ENCODE measurements at regions not wholly inside any gene's neighbourhood (a gene's known extent, or its start where the extent isn't known, plus 50 kb on each side); places are given as distances from the start of the nearest gene placed in this dataset.

DNA sequence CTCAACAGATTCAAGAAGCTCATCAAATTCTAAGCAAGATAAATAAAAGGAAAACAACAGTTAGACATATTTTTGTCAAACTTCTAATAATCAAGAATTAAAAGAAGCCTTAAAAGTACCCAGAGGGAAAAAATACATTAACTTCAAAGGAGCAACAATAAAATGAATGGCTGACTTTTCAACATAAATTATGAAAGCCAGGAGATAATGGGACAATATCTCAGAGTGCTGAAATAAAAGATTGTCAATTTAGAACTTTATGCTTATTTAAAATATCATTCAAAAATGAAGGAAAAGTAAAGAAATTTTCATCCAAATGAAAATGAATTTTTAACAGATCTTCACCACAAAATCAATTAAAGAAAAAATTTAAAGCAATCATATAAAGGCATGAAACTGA is 108.5 kb upstream of the IL6 start:
- DNase-seq, result no peak

DNA sequence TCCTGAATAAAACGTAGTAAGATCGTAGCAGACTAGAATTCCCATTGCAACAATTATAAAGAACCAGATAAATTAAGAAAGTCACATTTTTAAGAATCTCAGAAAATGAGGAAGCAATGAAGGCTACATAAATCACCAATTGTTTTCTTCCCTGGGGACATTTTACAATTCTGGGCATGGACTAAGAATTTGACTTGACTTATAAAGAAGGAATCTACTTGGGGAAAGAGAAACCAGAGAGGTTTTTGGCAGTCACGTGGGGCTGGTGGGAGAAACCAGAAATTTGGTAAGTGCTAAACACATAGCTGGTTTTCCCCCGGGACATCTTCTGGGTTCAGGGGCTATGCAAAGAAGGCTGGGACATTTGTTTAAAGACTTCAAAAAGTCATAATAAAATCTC is 109.8 kb upstream of the IL6 start:
- no peak for DNase-seq

DNA sequence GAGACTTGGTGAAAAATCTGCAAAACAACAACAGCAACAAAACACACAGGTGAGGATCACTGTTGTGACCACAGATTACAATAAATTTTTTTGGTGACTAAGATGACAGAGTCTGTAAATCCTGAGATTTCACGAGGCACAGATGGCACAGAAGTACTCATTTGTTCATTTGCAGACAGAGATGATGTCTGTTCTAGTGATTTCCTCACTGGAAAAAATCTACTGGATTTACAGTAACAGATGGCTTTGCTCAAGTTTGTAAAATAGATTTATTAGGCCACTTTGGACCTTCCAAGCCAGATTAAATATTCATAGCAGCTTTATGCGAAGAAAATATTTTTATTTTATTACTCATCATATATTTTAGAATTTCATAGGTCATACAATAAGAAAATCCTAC is 113.5 kb upstream of the IL6 start:
- DNase-seq, result no peak

DNA sequence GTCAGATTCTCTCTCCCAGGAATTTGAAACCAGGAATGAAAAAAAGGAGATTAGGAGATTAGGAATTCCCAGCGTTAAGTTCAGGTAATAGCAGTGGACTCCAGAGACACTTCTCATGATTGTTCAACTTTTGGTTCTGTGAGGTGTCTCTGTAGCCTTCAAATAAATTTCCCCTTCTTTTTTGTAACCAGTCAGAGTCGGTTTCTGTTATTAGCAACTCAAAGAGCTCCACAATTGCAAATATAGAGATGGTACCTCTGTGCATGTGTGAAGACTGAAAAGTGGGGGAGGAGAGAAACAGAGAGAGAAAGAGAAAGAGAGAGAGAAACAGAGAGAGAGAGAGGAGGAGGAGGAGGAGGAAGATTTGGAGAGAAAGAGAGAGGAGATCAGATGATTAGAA is 112.8 kb upstream of the STEAP1B start:
- DNase-seq, result no peak

DNA sequence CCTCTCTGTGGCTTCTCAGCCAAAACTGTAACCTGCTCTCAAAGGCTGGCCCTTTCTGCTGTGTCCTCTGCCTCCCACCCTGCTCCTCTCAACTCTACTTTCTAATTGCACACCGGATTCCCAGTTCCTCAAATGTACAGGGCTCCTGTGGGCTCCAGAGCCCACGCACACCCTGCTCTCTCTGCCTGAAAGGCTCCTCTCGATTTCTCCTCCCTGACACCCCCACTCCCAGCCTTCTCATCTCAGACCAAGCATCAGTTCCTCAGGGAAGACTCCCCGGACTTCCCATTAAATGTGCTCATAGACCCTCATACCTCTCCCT is 111.7 kb upstream of the STEAP1B start:
- DNase-seq, result no peak

DNA sequence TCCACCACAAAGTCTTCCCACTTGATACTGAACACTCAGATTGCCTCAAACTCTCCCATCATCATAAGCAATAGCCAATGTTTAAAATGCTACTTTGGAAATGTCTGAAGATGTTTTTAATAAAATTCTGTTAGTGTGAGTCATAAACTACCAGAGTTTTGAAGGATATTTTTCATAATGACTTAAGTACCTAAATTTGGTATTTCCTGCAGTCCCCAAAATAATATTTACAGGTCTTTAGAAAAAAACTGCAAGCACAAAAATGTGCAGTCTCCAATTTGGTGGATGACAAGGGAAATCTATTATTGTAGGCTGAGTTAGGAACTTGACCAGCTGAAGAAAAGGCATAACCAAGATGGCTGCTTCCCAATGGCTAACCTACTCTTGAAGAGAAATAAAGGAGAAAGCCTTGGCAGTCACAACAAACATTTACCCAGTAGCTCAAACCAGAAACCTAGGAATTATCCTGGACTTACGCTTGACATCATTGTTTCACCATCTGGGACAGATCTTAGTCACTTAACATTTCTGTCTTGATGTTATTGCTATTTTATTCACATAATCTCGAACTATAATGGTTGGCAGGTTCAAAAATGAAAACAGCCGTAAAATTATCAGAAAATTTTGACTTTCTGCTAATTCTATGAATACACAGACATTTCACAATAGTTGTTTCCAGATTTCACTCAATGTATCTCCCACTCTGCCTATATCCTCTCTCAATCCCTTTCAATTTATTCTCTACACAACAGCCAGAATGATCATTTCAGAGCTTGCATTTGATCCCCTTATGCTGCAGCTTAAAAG is 111.2 kb upstream of the STEAP1B start:
- DNase-seq, result no peak

DNA sequence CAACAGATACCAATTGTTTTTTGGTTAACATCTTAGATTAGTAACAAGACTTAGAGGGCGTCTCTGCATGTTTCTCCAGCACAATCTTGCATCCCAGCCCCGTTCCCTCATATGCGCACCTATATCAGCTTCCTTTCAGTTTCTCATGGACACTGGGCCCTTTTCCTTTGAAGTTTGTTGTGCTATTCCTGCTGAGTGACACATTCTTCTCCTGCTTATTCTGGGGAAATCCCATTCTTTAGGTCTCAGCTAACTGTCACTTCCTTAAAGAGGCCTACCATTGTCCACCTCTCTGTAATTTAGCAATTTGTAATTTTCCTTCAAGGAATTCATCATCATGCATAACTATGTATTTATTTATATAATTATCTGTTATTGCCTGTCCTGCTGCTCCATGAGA is 110.3 kb upstream of the STEAP1B start:
- no peak for DNase-seq

DNA sequence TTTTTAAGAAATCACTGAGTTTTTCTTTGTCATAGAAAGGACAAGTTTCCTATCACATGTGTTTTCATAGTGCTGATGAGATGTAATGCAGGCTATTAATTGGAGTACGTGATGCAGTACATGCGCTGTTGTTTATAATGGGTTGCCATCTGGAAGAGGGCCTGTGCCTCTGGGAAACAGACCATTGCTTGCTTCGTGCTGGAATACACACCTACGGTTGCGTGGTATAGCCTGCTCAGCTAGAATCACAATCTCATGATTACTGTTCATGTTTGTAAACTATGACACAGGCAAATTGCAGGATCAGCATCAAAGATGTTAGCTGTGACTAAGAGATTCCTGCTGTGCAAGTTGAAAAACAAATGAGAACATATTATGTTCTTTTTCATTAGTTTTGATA is 107.2 kb upstream of the STEAP1B start:
- DNase-seq, result peak in 1 of 2 experiments; percentile 46

DNA sequence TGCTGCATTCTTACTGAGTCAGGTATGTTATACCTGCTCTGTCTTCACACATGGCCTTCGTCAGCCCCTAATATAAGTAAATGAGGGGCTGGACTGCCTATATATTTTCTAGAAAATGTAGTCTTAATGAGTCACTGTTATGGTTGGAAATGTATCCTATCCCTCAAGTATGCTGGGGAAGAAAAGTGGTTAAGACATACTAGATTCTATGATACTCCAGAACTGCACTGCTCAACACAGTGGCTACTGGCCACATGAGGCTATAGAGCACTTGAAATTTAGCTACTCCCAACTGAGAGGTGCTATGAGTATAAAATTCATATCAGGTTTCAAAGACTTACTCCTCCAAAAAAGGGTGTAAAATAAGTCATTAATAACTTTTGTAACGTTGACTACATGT is 104.3 kb upstream of the STEAP1B start:
- no peak for DNase-seq

DNA sequence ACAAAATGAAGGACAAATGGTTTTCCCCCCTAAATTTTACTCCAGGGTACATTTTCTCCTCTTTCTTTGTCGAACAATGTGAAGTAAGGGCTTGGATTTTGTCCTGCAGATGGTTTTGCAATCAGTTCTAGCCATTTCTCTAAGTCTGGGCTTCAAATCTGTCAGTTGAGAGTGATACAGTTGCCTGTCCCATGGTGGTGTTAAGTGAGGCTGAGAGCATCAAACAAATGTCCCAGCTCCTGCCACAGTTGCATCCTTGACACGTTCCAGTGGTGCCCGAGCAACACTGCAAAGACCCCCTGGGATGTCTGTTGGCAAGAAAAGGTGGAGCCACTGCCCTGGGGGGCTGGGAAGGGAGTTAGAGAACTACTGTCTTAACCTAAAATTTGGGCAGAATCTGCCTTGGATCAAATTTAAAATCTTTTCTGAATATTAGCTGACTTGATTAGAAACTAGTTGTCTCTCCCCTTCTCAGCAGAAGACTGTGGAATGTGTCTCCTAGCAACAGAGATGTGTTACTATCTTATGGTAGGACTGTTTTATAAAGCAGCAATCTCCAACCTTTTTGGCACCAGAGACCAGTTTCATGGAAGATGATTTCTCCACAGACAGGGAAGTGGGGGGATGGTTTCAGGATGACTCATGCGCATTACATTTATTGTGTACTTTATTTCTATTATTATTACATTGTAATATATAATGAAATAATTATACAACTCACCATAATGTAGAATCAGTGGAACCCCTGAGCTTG is 102.0 kb upstream of the STEAP1B start:
- DNase-seq, result no peak

DNA sequence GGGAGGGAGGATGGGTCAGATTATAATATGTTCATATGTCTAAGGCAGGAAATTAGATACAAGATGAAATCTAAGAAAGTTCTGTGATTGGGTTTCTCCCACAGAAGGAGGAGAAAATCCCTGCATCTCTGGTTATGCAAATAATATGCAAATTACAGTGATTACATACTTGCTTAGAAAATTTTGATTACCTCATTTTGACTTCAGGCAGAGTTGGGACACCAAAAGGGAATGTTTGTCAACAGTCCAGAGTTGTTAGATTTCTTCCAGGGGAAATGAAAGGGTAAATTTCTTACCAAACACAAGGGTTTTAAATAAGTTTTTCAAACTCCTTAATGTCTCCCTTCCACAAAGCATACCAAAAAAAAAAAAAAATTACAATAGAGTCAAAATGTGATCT is 101.4 kb upstream of the STEAP1B start:
- no peak for DNase-seq

DNA sequence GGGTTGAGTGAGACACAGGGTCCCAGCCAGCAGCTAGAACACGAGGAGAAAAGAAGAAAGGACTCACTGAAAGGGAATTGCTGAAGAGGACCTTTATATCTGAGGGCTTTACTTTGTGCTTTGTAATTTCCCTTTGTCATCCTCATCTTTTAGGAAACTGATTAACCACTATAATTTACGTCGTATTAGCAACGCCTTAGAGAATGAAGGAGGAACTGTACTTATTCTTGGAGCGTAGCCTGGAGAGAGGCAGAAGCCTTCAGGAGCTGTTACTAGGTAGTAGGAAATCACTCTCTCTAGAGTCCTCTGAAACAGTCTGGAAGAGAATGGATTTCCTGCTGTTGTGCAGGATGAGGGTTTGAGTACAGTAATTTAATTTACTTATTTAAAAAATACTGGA is 101.0 kb upstream of the STEAP1B start:
- DNase-seq, result no peak

DNA sequence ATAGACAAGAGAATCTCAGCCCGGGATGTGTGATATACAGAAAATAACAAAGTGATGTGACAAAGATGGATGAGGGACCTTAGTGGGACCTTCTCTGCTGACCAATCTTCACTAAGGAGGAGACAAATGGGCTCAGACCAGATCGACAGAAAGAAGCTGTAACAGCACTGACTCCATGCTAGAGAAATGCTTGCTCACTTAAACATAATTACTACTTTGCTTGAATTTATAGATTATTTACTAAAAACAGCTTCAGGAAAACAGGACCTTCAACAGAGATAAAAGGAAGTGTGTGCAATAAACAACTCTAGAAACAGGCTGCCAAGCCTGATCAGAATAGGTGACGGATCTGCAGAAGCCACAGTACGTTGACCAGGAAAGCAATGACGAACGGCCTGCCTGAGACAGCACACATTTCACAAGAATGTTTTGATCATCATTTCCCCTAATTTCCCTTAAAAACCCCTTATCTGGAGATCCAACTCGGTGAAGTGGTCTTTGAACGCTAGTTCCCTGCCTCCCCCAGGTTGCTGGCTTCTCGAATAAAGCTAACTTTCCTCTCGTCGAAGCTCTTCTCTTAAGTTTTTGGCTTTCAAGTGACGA is 98.4 kb upstream of the STEAP1B start:
- DNase-seq, result no peak

DNA sequence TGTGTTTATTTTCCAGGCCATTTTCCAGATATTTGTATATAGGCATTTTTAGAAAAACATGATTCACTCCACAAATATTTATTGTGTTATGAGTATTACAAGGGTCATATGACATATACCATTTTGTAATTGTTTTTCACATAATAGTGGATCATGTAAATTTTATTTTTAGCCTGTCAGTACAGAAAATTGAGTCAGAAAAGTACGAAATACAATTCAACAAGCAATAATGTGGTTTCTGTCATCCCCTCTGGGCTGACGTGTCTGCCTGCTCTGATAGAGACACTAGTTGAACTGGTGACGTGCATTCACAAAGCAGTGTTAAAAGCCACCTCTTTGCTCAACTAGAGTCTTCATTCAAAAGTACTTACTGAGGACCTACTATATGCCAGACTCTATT is 97.9 kb upstream of the STEAP1B start:
- DNase-seq, result no peak

DNA sequence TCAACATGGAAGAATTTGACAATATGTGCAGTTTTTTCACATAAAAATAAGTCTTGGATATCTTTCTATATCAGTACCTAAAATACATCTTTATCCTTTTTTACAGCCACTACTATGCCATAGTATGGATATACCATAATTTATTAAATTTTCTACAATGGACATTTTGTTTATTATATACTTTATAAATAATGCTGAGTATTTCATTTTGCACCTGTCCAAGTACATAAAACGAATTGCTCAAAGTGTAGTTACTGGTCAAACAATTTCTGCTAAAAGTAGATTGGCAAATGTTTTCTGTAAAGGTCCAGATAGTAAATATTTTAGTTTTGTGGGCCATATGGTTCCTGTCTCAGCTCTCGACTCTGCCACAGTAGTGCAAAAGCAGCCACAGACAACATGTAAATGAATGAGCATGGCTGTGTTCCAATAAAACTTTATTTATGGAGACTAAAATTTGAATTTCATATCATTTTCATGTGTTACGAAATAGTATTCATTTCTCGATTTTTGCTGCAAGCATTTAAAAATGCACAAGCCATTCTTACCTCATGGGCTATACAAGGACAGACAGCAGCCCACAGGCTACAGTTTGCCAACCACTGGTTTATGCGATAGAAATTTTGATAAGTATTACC is 96.9 kb upstream of the STEAP1B start:
- no peak for DNase-seq

DNA sequence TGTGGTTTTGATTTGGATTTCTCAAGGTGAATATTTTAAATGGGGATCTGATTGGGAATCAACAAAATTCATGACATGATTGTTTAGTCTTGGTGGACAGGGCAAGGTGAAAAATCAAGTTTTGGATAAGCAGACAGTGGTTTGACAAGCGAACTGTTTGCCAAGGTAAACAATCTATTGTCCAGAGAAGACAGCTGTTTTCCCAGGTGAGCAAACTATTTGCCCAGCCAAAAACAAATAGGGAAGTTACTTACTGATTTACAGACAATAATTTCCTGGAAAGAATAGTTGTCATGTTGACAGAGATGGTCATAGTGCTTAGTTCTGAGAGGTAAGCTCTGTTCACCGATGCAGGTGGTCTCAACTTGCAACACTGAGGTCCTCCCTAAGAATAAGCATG is 94.0 kb upstream of the STEAP1B start:
- no peak for DNase-seq

DNA sequence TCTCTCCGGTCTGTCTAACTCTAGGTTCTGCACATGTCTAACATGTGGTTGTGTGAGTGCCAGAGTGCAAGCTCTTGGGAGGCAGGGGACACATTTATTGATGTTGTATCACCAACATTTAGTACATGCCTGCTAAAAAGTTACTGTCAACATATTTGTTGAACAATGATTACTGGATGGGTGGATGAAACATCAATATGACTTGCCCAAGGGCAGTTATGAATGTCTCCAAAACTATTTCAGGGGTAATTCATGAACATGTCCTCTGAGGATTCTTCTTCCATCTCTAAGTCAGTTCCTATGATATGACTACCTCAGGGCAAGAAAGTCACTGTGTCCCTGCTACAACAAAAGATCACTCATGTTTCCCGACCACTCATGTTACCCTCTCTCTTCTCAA is 91.3 kb upstream of the STEAP1B start:
- DNase-seq, result no peak

DNA sequence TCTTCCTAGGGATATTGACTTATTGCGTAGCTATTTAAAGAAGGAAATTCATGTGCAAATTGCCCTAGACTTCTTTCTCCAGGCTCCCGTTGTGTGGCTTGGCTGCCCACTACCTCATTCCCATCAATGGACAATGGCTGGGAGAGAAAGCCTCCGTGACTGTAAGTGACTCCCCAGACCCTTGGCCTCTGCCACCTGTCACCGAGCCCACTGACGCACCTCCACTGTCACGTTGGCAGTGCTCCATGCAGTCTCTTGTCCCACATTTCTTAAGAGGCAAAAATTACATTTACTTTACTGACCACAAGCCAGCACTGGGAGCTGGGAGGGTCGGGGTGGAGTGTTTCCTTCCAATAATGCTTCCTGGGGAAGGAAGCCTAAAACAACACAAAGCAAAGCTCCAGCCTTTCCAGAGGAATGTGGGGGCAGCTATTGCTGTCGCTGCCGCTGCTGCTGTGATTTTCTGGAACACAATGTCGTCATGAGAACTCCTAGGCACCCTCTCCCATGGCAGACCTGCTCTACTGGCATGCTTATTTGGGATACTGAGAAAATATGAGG is 89.7 kb upstream of the STEAP1B start:
- no peak for DNase-seq

DNA sequence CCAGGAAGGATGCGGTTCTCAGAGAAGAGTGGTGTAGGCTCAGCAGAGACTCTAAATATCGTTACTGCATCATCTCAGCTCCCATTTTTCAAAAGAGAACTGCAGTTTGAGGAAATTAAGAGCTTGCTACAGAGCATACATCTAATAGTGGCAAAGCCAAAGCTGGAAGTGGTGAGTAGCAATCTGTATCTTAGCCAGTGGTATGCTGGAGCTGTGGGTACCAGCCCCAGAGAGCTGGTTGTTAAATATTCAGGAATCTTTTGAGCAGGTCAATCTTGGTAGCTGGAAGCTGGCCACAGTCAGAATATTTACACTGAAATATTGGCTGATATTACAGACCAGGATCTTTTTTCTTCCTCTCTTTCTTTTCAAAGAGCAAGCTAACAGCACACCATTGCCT is 88.4 kb upstream of the STEAP1B start:
- DNase-seq, result no peak

DNA sequence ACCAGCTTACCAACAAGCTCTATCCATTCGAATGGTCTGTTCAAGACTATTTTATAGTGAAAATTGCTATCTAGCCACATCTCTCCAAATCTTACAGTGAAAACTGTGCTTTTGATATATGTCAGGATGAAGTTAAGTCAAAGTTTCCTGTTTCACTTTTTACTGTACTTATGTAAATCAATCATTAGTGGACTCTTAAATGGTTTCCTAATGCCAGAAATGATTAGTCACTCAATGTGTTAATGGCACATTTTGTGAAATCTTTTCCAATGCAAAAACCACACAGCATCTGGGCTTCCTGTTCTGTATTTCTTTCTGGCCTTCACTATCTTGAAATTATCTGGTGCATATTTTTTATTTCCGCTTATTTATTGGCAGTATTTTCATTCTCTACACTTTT is 87.3 kb upstream of the STEAP1B start:
- DNase-seq, result no peak

DNA sequence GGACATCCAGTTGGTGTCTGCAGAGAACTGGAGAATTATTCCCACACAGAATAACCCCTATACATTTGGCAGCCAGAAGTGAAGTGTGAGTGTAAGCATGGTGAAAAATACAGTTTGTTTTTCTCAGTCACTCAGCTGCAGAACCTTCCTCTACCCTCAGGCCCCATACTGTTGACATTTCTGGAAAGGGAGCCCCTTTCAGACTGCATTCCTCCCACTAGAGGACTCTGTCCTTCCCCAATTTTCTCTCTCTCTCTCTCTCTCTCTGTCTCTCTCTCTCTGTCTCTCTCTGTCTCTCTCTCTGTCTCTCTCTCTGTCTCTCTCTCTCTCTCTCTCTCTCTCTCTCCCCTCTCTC is 86.8 kb upstream of the STEAP1B start:
- no peak for DNase-seq

DNA sequence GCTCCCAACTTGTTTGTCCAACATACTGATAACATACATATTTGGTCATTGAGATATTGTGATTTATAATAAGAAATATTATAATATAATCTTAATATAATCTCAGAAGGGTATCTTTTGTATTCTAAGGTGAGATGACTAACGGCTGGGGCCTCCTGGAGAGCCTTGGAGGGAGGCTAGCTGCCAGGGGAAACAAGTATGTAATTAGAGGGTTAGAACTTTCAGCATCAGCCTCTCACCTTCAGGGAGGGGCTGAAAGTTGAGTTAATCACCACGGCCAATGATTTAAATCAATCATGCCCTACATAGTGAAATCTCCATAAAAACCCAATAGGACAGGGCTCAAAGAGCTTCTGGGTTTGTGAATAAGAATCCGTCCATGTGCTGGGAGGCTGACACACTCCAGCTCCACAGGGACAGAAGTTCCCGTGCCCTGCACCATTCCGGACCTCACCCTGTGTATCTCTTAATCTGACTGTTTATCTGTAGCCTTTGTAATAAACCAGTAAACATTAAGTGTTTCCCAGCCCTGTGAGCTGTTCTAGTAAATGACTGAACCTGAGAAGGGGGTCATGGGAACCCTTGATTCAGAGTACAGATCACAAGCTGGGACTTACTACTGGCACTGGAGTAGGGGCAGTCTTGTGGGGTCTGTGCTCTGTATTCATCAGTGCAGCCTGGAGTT is 86.3 kb upstream of the STEAP1B start:
- DNase-seq, result no peak

DNA sequence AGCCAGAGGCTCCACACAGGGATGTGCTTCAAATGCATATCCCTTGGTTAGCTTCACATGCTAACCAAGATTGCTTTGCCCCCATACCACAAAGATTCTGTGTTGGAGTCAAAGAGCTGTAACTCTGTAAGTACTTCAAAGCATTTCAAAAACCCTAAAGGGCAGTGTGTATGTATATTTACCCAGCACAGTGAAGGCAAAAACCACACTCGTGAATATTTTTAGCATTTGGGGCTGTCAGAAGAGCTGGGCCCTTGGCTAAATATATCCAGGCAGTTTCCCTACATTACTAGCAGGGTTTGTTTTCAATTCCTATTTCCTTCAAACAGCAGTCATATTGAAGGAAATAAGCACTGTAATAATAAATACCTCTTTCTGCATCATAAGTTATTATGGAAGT is 84.2 kb upstream of the STEAP1B start:
- no peak for DNase-seq

Data from NCI-H1930 (cell line).